Stimulated activated CD8-positive, alpha-beta memory T cell treated with anti-CD3 and anti-CD28 coated beads, Interleukin-4, amount 100 ng/mL, for 1 hour (primary cell): ENCODE measurements at regions not wholly inside any gene's neighbourhood (a gene's known extent, or its start where the extent isn't known, plus 50 kb on each side); places are given as distances from the start of the nearest gene placed in this dataset.

Experiments
- DNase-seq, 2 donors: peaks; one replicate each; pipeline ENCODE4 v3.0.0-alpha.2; 2020; ENCODE audit warnings: low read depth in 2 of 2, low spot score in 1 of 2

DNA sequence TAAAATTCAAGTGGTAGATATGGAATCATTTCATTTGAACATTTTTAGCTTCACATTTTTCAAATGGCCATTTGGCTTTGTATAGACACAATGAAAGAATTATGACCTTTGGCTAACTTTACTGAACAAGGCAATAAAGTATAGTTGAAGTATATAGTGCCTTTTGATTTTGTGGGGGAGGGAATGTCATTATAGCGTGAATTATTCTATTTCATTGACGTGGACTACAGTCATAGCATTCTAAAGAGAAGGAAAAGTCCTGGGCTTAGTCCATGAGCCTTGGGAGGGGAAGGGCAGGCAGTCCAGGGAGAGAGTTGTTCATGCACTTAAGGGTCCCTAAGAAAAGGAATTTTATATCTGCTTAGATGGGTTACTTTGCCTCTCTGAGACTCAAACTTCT is 181.4 kb upstream of the GPR26 start:
- no peak for DNase-seq

DNA sequence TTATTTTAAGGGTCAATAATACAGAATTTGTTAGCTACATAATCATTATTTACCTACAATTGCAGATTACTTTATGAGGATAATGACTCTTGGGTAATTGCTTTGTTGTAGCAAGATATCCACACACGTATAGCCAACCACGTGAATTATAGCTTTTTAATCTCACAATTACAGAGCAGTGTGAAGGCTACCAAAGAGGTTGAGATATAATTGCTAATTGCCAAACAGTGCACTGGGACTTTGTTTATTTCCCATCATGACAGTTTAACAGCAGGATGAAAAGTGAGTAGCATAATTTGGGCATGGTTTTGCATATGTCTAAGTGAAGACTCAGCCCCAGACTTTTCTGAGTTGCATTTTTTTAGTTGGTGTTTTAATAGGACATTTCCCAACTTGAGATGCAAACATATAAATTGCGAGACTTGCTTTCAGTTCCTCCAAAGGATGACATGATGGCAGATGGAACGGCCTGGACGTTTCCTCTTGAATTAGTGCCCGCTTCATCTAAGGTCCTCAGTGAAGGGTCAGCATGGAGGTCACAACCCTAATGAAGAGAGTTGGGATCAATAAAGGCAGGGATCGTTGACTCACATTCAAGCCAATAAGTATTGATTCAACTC is 180.7 kb upstream of the GPR26 start:
- no peak for DNase-seq

DNA sequence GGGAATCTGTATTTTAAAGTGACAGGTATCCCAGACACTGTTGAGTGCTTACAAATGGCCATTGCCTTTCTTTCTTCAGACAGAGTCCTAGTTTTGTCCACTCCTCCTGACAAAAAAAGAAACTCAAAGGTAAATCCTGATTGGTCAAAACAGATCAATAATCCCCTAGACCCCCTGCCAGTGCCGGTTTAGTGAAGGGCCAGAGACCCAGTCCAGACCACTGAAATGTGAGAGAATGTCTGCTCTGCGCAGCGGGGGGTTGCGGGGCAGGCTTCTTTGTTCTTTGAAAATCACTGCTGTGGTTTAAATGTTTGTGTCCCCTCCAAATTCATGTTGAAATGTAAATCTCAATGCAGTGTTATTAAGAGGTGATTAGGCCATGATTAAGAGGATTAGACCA is 177.7 kb upstream of the GPR26 start:
- DNase-seq, result no peak

DNA sequence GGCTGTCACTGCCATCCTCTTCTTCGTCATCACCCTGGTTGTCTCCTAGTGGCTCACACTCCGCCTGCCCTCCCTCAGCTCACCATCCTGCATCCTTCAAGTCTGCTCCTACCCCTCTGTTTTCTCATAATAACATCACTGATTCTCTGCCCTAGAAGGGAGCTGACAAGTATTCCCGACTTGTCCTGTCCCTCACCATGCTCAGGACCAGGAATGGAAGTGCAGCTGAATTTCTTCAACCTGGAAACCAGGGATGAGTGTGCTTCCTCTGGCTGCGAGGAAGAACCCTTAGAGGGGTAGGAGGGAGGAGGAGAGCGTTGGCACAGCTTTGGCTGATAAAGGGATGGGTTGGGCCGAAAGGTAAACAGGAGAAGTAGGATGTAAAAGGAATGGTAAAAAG is 174.8 kb upstream of the GPR26 start:
- no peak for DNase-seq

DNA sequence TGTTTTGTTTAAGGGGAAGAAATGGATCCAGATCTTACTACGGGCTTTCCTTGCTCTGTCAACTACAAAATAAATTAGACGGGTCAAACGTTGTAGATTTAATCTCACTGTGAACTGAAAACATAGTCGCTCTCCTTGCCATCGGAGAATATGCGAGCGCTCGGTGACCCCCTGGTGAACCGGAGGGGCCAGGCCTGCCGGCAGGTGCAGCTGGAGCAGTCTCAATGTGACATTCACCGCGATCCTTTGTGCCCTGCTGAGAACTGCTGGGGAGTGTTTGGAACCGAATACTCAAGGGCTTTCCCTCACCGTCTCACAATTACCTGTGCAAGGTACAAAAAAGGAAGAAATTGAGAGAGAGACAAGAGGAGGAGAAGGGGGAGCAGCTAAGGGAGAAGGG is 174.1 kb upstream of the GPR26 start:
- DNase-seq, result no peak

DNA sequence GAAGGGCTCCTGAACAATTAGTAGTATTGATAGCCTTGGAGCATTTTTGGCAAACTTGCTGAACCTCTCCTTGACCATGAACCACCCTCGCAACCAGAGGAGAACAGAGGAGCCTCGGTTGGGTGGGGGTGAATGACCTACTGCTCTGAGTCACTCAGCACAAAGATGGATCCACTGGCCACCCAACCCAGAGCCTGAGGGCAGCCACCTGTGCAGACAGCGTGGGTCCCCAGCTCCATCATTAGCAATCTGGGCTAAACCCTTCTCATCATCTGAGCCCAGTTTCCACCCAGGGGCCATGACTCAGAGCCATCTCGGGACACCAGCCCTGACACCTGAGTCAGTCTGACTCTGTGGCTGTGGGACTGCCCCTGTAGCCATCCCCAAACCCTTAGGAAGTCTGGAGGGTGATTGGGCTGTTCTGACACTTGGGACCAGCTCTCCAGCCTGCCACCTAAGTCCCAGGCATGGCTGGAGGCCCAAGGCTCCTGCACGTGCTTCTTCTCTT is 171.8 kb upstream of the GPR26 start:
- no peak for DNase-seq

DNA sequence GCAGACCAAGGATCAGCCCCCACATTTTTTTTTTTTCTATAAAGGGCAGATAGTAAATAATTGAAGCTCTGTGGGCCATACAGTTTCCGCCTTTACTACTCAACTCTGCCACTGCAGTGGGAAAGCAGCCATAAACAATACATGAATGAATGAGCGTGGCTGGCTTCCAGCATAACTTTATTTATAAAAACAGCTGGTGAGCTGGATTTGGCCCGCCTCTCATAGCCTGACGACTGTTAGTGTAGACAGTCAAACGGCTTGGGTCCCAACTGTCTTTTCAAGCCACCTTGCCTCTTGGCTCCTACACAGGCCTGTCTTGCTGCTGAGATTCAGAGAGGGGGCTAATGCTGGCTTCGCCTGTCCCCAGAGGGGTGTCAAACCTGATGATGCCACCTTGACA is 169.8 kb upstream of the GPR26 start:
- no peak for DNase-seq

DNA sequence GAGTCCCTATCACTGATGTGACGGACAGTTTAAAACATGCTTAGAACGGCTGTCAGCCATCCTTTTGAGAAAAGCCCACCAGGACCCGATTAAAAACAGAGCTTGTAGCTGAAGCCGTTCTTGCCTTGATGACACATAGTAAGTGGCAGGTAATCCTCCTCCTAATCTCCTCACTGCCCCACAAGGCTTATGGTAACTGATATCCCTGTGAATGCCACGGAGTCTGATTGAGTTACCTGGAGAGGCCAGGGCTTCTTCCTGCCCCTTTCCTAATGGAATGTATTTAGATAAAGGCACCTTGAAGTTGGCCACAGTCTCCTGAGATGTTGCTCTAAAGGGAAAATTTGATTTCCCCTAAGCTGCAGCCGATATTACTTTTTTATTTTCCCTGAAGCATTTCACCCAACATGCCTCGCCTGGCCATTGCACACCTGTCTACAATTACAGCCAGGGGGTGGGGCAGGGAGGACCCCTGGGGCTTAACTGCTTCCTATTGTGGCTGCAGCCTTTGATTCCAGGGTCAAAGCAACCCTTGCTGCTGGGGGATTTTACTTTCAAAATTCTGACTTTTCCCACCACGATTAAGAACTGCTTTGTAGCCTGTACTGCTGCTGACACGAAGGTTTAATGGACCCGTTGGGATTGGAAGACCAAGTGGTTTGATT is 169.0 kb upstream of the GPR26 start:
- DNase-seq, result no peak

DNA sequence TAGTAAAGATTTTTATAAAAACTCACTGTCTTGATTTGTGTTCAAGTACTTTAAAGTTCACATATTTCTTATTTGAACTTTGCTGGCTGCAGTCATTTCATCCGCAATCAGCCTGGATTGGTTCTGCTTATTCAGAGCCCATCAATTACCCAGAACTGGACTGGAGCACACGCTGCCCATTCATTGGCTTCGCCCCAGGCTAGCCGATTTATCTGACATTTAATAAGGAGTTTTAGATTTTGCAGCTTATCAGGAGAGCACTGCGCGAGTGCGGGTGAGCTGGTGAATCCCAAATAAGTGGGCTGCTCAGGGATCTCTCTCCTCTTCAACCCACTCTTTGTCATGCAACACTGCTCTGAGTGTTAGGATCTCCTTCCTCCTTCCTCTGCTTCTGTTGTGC is 166.0 kb upstream of the GPR26 start:
- no peak for DNase-seq

DNA sequence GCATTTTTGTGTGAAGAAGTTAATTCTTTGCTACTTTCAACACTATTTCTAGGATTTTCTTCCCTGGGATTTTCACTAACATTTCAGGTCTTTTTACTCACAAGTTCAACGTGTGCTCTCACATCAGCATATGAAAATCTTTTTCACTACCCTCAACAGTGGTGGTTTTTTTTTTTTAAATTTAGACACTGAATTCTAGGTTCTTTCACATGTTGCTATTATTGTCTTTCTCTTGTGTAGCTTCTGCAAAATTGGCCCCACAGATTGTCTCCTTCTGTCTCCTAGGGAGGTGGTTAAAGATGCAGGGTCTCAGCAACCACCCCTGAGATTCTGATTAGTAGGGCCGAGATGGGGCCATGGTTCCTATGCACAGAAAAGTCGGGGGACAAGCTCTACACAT is 165.0 kb upstream of the GPR26 start:
- no peak for DNase-seq

DNA sequence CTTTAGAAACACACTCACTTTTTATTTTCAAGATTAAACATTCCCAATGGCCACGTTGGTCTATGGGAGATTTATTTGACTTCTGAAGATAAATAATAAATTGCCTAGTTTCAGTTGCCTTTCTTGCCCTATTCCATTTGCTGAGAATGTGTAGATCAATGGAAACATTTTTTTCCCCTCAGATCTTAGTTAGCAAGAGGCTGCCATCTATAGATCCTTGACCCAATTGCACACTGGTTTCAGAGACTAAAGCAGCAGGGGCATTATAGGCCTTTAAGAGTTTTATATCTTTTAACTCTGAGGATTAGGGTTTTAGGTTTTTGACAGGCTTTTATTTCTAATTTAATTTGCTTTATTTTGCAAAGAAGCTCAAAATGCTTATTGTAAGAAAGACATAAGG is 163.2 kb upstream of the GPR26 start:
- DNase-seq, result no peak

DNA sequence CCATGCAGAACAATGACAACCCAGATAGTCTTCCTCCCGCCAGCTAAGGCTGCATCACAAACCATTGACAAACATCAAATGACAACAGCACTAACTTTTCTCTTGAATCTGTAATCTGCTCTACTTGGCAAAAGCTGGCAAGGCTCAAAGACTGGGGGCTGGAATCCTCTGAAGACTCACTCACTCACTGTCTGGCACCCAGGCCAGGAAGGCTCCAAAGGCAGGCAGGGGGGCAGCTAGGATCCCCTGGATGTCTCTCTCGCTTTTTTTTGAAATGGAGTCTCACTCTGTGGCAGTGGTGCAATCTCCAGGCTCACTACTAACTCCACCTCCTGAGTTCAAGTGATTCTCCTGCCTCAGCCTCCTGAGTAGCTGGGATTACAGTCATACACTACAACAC is 159.7 kb upstream of the GPR26 start:
- DNase-seq, result no peak

DNA sequence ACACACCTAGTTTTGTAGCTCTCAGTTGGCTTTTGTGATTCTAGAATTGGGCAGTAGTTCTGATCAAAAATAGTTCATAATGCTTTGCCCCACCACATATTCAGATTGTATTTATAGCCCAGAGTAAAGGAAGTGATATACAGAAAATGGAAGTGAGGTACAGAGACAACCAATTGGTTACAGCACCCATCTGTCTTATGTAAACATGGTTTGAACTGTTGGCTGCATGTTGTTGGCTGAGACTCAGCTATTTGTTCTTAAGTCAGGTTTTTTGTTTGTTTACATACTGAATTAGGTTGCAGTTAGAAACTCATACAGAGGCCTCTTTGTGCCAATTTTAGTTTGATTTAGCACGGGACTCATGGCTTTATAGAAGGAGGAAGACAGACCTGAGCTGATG is 158.9 kb upstream of the GPR26 start:
- DNase-seq, result no peak

DNA sequence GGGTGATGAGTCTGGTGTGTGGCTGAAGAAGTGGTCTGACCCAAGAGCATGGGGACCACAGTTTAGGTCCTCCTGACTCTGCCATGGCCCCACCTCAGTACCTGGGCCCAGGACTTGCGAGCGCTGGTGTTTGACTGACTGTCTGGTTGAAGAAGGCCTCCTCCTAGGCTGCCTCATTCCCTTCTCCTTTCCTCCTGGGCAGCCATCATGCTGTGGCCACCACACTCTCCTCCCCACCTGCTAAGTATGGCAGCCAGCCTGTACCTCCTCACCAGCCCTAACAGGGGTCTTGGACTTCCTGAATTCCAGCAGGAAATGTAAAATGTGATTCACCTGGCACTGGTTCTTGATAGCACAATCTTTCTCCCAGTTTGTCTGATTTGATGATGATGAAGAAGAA is 156.8 kb upstream of the GPR26 start:
- DNase-seq, result no peak

DNA sequence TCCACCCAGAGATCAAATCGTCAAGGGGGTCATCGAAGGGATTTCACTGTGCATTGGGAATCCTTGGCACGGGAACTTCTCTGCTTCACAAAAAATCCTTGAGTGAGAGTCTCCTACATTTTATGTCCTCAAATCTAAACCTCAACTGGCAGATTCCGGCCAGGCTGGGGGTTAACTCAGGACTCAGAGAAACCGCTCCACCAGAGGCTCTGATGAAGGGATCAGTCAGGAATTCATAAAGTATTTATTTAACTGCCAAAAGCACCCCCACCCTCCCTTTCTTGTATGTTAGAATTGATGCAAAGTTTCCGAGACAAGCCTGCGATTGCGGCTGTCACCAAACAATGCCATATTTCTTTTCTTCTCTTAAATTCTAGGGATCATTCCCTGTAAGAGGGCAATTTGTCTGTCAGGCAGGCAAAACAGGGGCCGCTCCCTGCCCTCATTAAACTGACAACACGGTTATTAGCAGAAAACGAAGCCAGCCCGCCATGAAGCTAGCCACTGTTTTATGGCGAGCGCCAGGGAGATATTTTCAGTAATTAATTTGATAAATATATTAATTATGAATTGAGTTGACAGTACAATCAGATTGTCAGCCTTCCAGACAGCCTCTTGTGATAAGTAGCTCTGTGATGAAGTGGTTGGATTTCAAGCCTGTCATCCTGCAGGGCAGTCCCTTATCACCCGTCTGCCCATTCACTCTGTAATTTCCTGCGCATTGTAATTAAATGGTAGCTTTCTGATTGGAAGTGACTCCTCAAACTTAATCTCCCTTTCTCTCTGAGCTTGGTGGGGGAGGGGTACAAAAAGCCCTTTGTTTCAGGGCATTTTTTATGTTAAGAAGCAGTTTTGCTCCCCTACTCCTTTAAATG is 153.0 kb upstream of the GPR26 start:
- no peak for DNase-seq

DNA sequence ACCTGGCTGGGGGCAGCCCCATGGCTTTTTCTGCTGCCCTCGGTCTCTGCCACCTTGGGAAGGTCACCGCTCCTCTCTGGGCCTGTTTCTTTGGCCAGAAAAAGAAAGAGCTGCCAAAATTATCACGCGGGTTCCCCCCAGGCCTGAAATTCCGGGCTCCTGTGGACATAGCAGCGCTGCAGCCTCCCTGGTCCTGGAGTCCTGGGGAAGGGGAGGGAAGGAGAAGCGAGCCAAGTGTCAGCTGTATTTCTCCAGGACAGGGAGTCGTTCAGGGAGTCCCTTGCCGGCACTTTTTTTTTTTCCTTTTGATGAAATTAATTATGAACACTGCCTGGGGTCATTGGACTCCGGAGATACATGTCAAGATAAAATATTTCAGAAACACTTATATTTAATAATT is 152.3 kb upstream of the GPR26 start:
- no peak for DNase-seq

DNA sequence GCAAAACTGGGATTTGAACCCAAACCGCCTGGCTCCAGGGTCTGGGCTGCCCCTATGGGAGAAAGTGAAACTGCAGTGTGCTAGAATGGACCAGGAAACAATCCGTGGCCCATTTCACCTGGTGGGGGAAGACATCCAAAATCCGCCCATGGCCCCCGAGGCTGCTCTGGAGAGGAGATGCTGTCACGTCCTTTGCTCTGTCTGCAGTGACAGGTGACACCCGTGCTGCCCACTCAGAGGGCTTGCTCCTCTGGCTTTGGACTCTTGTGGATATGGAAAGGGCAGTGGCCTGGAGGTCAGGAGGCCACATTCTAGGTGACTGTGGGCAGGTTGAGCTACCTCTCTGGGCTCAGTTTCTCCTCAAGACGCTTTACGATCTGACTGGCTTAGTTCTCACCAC is 151.2 kb upstream of the GPR26 start:
- DNase-seq, result no peak

DNA sequence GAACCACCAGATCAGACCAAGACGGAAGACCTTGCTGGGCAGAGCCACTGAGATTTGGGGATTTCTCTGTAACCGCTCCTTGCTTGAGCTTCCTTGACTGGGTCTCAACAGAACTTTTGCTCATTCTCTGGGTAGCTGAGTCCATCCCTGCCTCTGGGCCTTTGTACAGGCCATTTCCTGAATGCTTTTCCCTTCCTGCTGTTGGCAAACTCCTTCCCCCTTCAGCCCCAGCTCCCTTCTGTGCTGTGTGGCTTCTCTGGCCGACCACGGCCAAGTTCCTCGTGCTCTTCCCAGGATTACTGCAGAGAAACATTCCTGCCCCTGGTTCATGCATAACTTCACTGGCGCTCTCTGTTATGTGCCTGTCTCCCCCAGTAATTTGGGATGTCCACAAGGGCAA is 150.5 kb upstream of the GPR26 start:
- no peak for DNase-seq

DNA sequence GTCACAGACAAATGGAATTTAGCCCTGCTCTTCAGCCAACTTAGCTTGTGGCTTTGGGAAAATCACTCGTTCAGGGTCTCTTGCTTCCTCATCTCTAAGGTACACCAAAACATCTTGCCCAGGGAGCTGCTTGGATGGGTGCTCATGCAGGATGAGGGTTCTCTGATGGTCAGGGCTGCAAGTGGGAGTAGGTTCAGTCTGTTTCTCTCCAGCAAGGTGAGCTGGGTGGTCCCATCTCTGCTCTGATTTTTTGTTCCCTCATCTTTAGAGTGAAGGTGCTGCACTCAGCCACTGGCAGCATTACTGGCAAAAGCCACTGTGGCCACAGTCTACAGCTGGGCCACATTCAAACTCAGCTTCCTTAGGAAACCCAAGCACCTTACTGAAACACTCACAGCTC is 149.9 kb upstream of the GPR26 start:
- DNase-seq, result no peak

DNA sequence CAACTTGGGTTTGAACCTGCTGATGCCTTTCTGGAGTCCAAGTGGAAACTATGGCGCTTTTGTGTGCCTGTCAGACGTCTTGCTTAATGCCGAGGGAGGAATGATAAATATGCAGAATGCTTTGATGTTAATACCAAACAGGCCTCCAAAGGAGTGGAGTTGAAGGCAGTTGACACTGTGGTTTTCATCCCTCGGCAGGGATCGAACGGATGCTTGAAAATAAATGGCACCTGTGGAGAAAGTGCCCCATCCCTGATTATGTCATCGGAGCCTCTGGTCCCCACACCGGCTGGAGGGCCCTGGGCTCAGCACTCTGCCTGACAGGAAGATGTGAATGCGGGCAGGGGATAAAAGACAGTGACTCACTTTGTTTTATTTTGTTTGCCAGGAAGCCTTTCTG is 148.7 kb upstream of the GPR26 start:
- DNase-seq, result no peak

DNA sequence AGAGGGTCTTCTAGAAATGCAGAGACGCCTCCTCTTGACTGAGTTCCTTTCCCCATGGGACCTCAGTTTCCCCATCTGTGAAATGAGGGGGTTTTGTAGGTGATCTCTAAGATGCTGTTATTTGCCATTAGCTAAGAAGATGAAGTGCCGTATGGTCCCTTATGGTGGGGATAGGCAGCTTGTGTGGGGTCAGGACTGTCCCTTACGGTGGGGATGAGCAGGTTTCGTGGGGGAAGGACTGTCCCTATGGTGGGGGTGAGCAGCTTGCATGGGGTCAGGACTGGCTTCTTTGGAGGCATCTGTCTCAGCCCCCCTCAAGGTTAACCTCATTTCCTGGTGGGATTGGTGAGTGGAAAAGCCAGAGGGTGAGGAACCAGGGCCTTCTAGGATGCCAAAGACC is 148.3 kb upstream of the GPR26 start:
- DNase-seq, result no peak

DNA sequence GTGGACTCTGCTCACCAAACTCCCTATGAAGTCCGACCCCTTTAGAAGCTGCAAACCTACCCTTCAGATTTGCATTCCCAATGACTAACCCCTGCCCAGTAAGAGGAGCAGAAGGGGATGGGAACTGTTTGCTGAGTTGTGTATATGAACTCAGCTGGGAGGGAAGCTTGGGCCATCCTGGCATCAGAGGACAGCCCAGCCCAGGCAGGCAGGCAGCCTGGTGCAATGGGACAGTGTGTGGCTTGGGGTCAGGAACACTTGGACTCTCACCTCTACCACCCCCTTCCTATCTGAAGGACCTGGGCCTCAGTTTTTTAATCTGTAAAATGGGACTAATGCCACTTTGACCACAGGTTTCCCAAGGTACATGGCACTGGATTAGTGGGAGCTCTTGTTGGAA is 147.4 kb upstream of the GPR26 start:
- no peak for DNase-seq
